ENCODE measurements at regions not wholly inside any gene's neighbourhood (a gene's known extent, or its start where the extent isn't known, plus 50 kb on each side); places are given as distances from the start of the nearest gene placed in this dataset.

DNA sequence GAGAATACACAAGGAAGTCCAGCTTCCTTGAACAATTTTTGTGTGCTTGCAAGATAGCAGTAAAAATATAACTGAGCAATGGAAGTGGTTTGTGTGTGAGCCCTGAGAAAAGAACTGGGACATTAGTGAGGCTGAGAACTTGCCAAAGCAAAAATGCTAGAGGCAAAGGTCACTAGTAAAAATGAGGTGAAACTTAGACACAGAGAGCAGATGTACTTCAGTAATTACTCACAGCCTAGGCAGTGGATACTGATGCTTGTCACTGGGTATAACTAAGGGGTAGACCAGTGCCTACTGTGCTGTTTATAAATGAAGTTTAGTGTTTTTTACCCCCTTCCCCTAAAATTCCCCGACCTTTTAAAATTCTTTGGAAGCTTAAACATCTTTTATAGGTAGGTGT, 450.1 kb downstream of the LPIN1 start:
- no peak for DNase-seq (ENCODE audit: low read depth in 1 of 2, low spot score in 1 of 2)

DNA sequence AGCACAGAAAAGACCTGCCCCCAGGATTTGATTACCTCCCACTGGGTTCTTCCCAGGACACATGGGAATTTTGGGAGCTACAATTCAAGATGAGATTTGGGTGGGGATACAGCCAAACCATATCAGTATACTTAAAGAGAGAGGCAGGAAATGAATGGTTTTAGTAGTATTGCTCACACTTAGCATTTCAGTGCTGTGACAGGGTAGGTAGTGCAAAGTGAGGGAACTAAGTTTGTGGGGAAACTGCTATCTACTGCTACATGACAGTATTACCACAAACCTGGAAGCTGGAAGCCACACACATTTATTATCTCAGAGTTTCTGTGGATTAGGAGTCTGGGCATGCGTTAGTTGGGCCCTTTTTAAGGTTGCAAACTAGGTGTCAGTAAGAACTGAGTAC, 450.7 kb downstream of the LPIN1 start:
- DNase-seq (ENCODE audit: low read depth in 1 of 2, low spot score in 1 of 2): no peak

DNA sequence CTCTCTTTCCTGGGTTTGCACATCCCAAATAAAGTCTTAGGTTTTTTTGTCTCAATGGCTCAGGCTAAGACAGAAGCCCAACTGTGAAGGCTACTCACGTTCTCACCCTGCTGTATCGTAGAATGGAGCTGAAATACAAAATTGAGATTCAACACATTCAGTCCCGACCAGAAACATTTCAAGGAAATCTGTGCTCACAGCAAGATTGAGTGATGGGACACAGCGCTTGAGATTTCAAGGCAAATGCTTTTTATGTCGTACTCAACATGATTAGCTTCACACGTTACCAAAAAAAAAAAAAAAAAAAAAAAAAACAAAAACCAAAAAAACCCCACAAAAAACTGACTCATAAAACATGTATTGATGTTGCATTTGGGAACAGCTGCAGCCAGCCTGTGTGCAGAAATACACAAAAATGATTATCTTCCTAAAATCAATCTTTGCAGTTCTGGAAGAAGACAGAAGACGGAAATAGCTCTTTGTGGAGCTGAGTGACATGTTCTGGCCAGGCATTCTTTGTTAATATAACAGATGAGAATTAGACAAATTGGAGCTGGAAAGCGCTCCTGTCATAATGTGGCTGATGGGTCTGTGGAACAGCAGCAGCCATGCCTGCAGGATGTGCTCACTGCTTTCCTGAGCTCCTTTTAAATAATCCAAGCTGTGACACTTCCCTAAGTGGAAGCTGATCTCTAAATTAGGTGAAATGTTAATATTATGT, 453.2 kb downstream of the LPIN1 start:
- DNase-seq (ENCODE audit: low read depth in 1 of 2, low spot score in 1 of 2): no peak

DNA sequence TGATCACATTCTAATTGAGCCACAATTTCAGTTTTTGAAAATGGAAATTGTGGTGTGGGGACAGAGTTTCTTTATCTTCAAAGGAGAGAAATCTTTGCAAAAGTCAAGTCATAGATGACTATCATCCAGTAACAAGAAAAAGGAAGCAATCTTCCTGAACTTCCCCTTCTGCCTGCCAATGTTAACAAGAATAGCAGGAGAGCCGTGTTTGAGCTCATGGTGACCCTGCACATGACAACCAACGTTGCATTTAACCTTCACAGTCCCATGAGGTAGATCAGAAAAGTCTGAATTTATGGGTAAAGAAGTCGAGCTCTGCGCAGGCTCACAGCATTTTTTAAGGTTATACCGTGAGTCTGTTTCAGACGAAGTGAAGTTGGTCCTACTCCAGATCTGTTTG, 454.9 kb downstream of the LPIN1 start:
- DNase-seq (ENCODE audit: low read depth in 1 of 2, low spot score in 1 of 2): no peak

GRCh38 chr2:12202313-12203075, 456.1 kb downstream of the LPIN1 start:
- no peak for DNase-seq (ENCODE audit: low read depth in 1 of 2, low spot score in 1 of 2)

- no peak for DNase-seq (ENCODE audit: low read depth in 1 of 2, low spot score in 1 of 2)
Measured at GRCh38 chr2:12203528-12203927, 457.1 kb downstream of the LPIN1 start.

- no peak for DNase-seq (ENCODE audit: low read depth in 1 of 2, low spot score in 1 of 2)
Measured at GRCh38 chr2:12205086-12205485, 458.7 kb downstream of the LPIN1 start.

- DNase-seq (ENCODE audit: low read depth in 1 of 2, low spot score in 1 of 2): no peak
Measured at GRCh38 chr2:12207491-12207890, 461.1 kb downstream of the LPIN1 start.

- DNase-seq (ENCODE audit: low read depth in 1 of 2, low spot score in 1 of 2): no peak
Measured at GRCh38 chr2:12210016-12210933, 463.8 kb downstream of the LPIN1 start.

- DNase-seq (ENCODE audit: low read depth in 1 of 2, low spot score in 1 of 2): no peak
Measured at GRCh38 chr2:12211326-12212175, 465.1 kb downstream of the LPIN1 start.

- no peak for DNase-seq (ENCODE audit: low read depth in 1 of 2, low spot score in 1 of 2)
Measured at GRCh38 chr2:12212841-12213597, 466.6 kb downstream of the LPIN1 start.

DNA sequence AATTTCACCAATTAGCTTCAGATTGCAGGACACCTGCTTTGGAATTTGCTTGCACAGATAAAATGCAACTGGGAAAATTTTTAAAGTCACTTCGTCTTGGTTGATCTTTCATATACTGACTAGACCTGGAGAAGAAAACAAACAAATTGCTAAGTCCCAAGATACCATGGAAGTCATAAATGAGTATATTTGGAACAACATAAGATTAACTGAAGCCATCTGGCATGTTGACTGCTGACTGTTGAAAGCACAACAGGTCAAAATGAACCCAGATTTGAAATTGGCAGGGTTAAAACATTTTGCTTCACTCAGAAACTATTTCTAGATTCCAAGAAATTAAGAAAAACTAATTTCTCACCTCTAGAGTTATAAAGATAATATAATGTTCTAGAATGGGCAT, 470.7 kb downstream of the LPIN1 start:
- DNase-seq (ENCODE audit: low read depth in 1 of 2, low spot score in 1 of 2): no peak

DNA sequence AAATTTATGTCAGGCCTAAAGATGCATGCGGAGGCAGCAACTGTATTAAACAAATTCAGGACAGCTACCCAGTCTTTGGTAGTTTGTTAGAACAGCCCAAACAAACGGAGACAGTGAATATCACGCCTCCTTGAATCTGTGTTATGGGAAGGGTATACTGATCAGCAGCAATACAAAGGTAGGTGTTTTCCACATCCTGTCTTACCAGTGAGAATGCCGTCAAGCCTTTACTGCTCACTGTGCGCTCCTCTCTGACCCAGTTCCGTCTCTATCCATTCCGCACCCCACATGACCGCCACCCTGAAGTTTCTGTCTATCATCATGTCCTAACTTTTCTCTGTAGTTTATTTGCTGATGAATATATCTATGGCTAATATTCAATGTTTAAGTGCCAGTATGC, 473.3 kb downstream of the LPIN1 start:
- no peak for DNase-seq (ENCODE audit: low read depth in 1 of 2, low spot score in 1 of 2)

DNA sequence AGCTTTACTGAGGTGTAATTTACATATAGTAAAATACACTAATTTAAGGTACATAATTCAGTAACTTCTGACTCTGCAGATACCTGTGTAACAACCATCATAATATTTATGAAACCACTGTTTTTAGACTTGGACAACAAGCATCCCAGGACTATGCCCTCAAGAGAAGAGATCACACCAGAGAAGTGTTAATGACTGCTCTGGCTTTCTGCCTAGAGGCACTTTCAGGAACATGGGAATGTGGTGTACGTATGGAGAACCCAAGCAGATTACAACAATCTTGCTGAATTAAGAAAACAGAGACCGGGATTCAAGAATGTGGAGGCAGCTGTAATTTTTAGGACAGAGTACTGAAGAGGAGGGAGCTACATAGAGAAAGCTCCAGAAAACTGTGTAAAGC, 475.2 kb downstream of the LPIN1 start:
- no peak for DNase-seq (ENCODE audit: low read depth in 1 of 2, low spot score in 1 of 2)

GRCh38 chr2:12222554-12222953, 476.1 kb downstream of the LPIN1 start:
- no peak for DNase-seq (ENCODE audit: low read depth in 1 of 2, low spot score in 1 of 2)

GRCh38 chr2:12223732-12224131, 477.3 kb downstream of the LPIN1 start:
- DNase-seq (ENCODE audit: low read depth in 1 of 2, low spot score in 1 of 2): no peak

- no peak for DNase-seq (ENCODE audit: low read depth in 1 of 2, low spot score in 1 of 2)
Measured at GRCh38 chr2:12226653-12227052, 480.2 kb downstream of the LPIN1 start.

DNA sequence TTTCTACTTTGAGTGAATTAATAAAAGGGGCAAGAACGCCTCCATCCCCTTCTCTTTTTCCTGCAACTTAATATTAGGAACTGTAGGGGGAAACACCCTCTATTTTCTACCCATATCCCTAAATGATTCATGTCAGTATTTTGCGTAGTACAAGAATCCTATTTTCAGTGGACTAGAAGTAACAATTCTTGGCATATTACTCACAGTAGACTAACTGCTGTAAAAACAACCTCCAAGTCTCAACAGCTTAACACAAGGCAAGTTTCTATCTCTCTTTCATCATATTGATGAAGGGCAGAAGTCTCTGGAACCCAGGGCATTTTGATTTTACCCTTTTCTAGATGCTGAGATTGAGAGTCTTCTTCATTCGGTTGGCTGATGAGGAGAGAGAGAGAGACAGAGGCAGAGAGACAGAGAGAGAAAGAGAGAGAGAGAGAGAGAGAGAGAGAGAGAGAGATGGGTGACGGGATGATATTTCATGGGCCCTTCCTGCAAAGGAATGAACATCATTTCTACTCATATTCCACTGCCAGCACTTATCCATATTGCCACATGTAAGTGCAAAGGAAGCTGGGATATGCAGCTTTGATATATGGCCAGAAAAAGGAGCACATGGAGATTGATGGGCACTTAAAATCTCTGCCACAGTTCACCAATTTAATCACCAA, 481.6 kb downstream of the LPIN1 start:
- no peak for DNase-seq (ENCODE audit: low read depth in 1 of 2, low spot score in 1 of 2)

DNA sequence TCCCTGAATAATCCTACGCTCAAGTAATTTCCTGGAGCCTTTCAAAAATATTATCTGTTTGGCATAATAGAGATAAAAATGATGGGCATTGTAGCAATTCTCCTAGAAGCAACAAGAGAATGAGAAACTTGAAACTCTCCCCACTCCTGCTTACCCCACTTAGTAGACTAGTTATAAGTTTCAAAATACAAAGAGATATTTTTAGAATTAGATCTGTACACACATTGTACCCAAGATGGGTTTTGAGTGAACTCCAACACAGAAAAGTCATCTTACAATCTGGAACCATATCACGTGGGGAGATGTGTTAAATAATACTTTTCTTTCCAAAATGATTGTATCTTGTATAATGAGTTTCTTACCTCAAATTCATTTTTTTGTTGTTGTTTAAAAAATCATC, 484.9 kb downstream of the LPIN1 start:
- no peak for DNase-seq (ENCODE audit: low read depth in 1 of 2, low spot score in 1 of 2)

DNA sequence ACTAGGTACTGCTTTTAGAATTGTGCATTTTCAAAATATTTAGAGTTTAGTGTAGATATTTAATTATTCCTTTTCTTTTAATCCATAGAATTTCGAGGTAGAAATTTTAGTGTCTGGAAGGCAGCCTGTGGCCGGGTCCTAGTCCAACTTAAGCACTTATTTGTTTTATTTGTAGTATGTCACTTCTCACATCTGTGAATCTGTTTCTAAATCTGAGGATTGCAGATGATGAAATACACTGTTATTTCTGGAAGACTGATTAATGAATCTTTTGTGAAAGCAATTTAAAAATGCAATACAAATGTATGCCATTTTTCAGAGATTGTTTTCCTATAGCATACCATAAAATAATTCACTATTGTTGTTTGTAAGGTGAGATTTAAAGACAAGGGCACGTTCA, 483.9 kb upstream of the TRIB2 start:
- DNase-seq (ENCODE audit: low read depth in 1 of 2, low spot score in 1 of 2): no peak

Measured in activated T-helper 1 cell treated with anti-CD3 and anti-CD28 coated beads, Interleukin-2, amount 50 U/mL, for 16 hours (primary cell).